PC-9 (cell line): ENCODE measurements at regions not wholly inside any gene's neighbourhood (a gene's known extent, or its start where the extent isn't known, plus 50 kb on each side); places are given as distances from the start of the nearest gene placed in this dataset.

Experiments
- EZH2 ChIP-seq: fragments of 200-600 bp; sonication (generic); IDR thresholded peaks from 2 replicates; pipeline ENCODE4 v1.8.0; 2017; ENCODE audit warnings: antibody characterized with exemption, low read depth
- TF ChIP-seq, protein P1 (sequence below): fragments of 200-600 bp; sonication (generic); conservative IDR thresholded peaks from 2 replicates; pipeline ENCODE4 v1.6.1; 2017; ENCODE audit warnings: mixed run types, antibody characterized with exemption, mild to moderate bottlenecking, moderate library complexity

- TF ChIP-seq, protein P1, sequence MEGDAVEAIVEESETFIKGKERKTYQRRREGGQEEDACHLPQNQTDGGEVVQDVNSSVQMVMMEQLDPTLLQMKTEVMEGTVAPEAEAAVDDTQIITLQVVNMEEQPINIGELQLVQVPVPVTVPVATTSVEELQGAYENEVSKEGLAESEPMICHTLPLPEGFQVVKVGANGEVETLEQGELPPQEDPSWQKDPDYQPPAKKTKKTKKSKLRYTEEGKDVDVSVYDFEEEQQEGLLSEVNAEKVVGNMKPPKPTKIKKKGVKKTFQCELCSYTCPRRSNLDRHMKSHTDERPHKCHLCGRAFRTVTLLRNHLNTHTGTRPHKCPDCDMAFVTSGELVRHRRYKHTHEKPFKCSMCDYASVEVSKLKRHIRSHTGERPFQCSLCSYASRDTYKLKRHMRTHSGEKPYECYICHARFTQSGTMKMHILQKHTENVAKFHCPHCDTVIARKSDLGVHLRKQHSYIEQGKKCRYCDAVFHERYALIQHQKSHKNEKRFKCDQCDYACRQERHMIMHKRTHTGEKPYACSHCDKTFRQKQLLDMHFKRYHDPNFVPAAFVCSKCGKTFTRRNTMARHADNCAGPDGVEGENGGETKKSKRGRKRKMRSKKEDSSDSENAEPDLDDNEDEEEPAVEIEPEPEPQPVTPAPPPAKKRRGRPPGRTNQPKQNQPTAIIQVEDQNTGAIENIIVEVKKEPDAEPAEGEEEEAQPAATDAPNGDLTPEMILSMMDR = no peak
- no peak for TF ChIP-seq EZH2
Observed at GRCh38 chr5:163385824-163386223, 51.6 kb upstream of the CCNG1 start.
